ENCODE measurements at regions not wholly inside any gene's neighbourhood (a gene's known extent, or its start where the extent isn't known, plus 50 kb on each side); places are given as distances from the start of the nearest gene placed in this dataset.
"Not testable (repeated sequence)": the region's sequence is repeated elsewhere in the genome, so short reads cannot be mapped to it uniquely, and the experiment has no call there.

DNA sequence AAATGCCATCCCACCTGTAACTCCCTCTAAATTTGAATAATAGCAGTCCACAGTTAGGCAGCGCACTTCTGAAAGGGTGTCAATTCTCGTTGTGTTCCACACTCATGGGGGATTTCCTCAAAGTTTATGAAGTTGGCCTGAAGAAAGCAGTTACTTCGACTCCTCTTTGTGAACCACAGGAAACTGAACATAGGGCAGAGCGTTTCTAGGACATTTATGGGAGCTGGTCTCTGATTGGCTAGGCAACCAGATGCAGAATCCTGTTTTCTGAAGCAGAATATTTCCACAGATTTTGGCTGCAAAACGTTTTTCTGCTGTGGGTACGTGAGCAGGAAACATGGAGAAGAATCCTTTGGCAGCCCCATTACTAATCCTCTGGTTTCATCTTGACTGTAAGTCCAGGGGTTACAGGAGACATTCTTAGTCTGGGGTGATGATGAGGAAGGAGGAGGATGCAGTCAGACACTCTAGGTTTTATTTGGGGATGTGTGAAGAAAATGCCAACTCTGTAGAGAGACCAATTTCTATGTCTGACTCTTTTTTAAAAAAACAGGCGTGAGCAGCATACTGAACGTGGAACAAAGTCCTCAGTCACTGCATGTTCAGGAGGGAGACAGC, 431.5 kb upstream of the OR4E1 start:
- no peak for DNase-seq (ENCODE audit: low read depth)

DNA sequence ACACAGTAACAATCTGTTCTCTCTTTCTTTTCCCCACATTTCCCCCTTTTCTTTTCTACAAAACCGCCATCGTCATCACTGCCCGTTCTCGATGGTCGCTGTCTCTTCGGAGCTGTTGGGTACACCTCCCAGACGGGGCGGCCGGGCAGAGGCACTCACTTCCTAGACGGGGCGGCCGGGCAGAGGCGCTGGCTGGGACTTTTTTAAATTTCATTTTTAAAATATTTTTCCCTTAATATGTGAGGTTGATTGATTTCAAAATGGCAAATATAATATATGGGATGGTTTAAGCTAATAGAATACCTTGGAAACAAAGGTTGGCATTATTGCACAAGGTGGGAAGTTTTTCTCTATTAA, 427.1 kb upstream of the OR4E1 start:
- DNase-seq (ENCODE audit: low read depth): not testable (repeated sequence)

DNA sequence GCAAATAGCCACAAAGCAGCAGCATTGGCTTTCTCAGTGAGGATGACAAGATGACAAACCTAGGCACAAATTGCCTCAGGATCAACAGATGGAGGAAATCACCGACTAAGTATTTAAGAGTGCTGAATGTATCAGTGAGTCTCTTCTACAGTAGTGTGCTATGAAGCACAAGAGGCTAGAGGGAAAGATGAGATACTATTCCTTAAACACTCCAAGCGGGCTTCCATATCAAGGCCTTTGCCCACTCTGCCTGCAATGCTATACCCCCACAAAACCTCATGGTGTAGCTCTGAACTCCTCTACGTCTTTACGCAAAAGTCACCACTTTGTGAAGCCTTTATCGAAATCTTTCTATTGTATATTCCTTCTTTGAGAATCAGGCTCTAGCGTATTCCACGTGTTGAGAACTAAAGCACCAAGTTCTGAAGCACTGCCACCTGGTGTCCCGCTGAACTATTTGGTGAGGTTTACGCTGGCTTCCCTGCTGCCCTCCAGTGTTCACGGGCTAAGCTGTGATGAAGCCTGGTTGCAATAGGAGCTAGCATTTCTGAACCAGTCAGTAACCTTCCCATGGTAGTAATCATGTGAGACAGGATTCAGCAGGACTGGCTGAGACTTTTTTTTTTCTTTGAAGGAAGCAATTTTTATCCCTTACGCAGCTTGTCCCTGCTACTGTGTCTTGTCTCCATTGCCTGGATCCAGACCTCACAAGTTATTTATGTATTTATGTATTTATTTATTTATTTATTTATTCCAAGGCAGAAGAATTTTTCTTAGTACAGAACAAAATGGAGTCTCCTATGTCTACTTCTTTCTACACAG, 426.5 kb upstream of the OR4E1 start:
- peak; percentile 58 for DNase-seq (ENCODE audit: low read depth)

DNA sequence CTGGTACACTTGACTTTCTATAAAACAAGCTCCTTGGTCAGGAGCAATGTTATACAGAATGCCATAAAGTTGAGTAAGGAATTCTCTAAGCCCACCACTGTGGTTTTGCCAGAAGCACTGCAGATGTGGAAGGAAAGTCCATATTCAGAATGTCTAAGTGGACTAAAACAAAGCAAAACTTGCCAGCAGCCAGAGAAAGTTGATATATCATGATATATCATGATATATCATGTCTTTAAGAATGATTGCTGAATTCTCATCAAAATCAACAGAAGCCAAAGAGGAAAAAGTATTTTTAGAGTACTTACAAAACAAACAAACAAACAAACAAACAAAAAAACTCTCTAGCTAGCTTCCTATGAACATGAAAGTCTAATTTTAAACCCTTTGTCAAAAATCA, 424.8 kb upstream of the OR4E1 start:
- no peak for DNase-seq (ENCODE audit: low read depth)

DNA sequence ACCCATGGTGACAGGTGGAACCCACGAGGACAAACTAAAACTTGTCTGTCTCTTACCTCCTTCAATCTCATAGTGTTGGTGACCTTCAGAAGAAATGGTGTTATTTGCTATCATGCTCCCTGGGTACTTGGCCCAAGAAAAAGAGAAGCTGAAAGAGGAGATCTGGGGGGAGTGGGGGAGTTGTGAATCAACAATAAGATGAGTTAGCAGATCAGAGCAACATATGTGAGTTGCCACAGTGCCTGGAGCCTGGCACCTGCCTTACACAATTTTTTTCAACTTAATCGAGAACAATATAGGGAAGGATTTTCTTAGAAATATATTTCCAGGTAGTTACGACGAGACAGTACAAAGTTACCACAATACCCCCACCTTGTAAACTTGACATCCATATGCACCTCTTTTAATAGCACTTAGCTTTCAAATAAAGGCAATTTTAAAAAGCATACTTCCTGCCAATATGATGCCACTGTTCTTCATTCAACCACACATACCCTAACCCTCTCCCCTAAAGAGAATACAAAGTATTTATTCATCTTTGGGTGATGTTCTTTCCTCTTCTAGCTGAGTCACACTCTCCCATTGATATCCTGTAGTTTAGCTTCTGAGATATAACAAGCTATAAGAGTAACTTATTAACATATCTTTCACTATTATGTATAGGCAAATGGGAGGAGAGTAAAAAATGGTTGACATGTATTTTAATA, 424.1 kb upstream of the OR4E1 start:
- DNase-seq (ENCODE audit: low read depth): no peak

DNA sequence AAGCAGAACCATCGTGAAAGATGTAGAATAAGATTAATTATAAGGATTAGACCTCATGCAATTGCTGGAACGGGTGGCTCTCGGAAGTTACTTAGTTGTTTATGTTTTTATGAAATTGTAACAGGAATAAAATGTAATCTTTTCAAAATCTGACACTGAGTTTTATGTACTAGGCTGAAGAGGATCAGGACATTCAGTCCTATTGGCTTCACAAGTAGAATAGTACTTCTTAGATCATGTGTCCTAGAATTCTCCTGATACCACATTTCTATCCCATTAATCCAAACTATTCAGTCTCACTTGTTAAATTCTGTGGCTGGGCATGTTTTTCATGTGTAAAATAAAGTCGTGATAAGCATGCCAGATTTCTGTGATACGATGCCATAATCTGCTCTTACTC, 423.5 kb upstream of the OR4E1 start:
- DNase-seq (ENCODE audit: low read depth): no peak

DNA sequence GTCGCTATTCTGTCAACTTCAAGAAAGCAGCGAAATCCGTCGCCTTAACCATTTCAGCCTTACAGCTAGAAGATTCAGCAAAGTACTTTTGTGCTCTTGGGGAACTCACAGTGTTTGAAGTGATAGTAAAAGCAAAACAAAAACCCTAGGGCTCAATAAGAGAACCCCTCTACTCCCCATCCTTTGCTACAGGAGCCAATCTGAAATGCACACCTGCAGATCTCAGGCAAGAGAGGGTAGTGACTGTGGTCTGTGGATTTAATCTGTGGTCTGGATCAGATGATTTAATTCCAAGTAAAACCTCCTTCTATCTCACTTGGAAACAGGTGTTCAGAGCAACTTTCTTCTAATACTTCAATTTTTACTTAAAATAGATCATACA, 422.9 kb upstream of the OR4E1 start:
- DNase-seq (ENCODE audit: low read depth): no peak

DNA sequence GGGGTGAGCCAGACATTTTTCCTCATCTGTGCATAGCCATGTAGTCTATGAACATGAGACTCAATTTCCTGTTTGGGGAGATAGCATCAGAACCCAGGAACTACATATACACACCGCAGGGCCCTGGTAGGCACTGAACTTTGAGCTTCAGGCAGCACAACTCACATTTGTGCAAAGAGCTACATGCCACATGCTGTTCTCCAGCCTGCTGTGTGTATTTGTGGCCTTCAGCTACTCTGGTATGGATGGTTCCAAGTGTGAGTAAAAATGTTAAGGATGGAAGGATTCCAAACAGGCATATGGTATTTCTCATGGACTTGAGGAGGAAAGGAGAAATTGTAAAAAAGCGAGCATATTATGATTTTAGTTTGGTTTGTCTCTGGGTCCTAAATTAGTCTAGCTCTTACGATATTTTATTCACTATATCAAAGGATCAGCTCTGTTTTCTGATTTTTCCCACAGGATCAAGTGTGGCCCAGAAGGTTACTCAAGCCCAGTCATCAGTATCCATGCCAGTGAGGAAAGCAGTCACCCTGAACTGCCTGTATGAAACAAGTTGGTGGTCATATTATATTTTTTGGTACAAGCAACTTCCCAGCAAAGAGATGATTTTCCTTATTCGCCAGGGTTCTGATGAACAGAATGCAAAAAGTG, 422.4 kb upstream of the OR4E1 start:
- no peak for DNase-seq (ENCODE audit: low read depth)

DNA sequence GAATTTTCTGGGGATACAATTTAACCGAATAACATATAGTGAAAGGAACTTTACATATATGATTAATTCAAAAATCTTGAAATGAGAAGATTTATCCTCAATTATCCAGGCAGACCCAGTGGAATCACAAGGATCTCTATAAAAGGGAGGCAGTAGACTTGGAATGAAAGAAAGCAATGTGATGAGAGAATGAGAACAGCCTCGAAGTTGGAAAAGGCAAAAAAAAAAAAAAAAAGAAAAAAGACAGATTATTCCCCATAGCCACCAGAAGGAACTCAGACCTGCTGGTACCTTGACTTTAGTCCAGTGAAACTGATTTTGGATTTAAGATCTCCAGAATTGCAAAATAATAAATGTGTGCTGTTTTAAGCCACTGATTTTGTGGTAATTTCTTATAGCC, 416.3 kb upstream of the OR4E1 start:
- no peak for DNase-seq (ENCODE audit: low read depth)

DNA sequence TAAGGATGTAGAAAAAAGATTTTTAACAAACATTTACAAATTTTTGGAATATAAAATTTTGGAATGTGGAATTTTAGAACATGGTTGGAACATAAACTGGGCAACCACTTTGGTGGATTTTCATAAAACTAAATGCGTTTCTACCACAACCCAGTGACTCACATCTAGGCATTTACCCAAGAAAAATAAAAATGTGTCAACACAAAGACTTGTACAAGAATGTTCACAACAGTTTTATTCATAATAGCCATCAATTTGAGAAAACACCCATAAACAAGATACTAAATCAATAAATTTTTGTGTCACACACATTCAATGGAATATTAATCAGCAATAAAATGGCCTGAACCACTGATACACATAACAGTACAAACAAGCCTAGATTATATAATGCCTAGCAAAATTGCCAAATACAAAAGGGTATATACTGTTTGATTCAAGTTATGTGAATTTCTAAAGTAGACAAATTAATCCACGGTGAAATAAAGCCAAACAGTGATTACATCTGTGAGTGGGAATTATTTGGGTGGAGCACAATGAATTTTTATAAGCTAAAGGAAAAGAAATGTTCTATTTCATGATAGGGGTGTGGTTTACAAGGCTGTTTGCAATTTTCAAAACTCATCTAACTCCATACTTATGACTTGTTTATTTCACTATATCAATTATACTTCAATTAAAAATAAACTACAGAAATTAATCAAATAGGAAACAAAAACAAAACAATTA, 415.2 kb upstream of the OR4E1 start:
- peak; percentile 28 for DNase-seq (ENCODE audit: low read depth)

DNA sequence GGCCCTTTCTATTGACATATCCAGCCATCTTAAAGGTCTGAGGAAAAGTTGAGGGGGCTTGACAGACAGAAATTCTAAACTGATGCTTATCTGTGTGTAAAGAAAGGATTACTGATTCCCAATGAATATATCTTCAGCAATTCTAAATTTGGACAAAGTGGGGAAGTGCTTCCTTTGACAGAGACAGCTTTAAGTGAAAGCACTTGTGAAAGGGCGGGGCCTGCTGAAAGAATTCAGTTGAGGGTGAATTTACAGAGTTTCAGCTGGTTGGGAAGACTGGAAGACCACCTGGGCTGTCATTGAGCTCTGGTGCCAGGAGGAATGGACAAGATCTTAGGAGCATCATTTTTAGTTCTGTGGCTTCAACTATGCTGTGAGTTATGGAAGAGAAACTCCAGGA, 412.5 kb upstream of the OR4E1 start:
- no peak for DNase-seq (ENCODE audit: low read depth)

DNA sequence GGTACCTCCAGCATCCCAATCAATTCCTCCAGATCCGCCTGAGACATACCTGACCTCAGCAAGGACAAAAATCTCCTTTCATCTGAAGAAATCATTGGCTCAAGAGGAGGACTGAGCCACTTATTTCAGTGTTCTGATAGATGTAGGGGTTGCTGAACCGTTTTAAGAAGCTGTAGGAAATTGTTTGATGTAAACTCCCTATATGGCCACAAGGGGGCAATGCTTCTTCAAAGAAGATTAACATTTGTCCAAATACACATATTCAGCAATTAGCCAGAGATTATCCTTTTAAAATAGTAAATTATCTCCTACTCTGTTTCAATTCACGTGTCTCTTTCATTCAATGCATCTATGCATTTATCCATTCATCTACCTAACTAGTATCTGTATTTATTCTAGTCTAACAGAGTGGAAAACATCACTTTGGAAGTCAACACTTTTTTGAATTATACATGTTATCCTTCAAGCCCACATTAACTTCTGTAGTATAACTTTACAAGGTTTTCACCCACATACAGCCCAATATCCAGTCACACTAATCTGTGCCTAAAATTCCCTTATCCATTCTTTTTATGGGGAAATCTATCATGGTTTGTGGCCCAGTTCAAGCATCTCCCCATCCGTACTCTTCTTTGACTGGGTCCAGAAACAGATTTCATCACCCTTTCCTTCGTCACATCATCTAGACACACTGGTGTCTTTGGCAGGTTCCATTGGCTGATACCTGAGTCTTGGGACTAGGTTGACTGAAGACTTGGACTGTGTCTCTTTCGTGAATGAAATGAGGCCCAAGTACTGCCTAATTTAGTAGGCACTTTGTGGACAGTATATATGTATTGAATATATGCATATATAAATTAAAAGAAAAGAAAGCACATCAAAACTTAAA, 411.0 kb upstream of the OR4E1 start:
- DNase-seq (ENCODE audit: low read depth): peak; percentile 43

DNA sequence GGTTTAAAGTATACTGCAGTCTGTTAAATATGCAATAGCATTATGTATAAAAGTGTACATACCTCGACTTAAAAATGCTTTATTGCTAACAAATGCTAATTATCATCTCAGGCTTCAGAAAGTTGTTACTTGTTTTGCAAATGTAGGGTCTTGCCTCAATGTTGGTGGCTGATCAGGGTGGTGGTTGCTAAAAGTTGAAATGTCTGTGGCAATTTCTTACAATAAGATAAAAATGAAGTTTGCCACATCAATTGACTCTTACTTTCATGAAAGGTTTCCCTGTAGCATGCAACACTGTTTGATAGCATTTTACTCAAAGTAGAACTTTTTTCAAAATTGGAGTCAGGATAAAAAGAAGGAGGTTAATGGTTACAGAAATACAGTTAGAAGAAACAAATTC, 407.7 kb upstream of the OR4E1 start:
- no peak for DNase-seq (ENCODE audit: low read depth)

DNA sequence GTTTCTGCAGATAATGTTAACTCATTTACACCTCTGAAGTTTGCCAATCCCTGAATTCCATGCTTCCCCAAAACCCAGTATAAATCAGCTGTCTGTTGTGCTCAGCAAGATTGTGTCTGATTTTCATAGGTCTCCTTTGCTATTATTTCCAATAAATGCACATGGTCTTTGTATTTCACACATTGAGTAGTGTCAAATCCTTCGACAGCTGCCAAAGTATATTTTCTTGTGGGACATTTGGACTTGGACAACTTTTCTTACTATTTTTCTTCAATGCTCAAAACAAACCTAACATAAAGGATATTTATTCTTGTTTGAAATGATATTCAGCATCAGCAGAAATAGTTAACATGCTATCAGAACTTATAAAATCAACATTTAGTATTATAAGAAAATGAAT, 406.1 kb upstream of the OR4E1 start:
- DNase-seq (ENCODE audit: low read depth): no peak

DNA sequence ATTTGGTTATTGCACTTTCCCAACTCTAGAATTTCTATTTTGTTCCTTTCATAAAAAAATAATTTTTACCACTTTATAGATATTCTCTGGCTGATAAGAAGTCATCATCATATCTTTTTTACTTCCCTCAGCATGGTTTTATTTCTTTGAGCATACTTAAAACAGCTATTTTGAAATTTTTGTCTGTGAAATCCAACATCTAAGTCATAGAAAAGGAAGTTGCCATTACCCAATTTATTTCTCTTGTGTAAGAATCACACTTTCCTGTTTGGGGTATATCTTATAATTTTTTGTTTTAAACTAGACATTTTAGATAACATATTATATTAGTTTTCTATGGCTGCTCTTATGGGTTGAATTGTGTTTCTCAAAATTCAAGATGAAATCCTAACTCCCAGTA, 400.2 kb upstream of the OR4E1 start:
- no peak for DNase-seq (ENCODE audit: low read depth)

DNA sequence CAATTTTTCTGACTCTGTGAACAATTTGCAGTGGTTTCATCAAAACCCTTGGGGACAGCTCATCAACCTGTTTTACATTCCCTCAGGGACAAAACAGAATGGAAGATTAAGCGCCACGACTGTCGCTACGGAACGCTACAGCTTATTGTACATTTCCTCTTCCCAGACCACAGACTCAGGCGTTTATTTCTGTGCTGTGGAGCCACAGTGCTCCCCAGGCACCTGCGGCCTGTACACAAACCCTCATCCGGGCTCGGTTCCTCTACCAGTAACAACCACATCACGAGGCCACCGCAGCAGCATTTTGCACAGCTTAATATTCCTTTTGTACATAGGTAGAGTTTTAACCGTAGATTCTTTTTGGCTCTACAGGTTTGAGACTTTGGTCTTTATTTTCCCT, 397.4 kb upstream of the OR4E1 start:
- no peak for DNase-seq (ENCODE audit: low read depth)

DNA sequence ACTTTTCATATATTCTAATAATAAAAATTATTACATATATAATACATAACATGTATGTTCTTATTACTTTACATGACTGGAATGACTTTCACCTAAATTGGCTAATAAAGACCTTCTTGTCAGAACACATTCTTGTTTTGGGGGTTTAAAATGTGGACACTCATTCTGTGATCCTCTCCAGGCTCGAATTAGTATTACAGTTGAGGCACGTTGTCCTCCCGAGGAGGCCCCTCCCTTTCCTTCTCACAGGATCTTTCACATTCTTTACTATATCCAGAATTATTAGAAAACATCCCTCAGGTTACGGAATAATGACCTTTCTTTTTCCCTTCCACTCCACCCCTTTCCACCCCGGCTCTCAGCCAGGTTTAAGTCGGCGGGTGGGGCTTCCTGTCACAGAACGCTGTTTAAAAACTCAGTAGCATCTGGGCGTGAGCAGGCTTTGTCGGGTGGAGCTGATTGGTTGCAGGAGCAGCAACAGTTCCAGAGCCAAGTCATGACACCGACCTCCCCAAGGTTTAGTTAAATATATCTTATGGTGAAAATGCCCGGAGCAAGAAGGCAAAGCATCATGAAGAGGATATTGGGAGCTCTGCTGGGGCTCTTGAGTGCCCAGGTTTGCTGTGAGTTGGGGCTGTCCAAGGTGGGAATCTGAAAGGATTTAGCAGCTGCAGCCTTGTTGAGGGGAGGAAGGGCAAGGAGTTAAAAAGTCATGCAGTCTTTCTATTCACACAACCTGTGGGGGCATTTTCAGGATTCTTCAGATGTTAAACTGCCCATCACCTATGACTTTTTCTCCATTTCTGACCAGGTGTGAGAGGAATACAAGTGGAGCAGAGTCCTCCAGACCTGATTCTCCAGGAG, 396.7 kb upstream of the OR4E1 start:
- peak; percentile 3 for DNase-seq (ENCODE audit: low read depth)

DNA sequence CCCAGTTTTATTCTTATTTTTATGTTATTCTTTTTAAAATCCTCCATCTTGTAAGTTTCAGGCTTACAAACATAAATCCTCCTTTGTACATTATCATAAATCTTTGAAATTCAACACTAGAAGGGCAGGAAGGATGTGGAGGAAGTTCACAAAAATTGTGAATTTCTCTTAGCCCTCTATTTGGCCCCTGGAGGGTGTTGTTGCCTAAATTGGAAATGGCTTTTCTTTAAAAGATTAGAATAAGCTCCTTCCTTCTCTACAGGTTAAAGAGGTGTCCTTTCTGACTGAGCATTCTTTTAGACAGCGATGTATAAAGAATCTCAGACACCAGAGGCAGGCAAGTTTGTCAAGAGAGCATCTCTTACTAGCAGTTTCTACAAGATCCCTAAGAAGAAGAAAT, 391.7 kb upstream of the OR4E1 start:
- no peak for DNase-seq (ENCODE audit: low read depth)

DNA sequence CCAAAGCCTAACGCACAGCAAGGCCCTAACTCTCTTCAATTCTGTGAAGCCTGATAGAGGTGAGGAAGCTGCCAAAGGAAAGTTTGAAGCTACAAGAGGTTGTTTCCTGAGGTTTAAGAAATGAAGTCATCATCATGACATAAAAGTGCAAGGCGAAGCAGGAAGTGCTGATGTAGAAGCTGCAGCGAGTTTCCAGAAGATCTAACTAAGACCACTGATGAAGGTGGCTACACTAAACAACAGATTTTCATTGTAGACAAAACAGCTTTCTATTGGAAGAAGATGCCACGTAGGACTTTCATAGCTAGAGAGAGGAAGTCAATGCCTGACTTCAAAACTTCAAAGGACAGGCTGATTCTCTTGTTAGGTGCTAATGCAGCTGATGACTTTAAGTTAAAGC, 385.6 kb upstream of the OR4E1 start:
- no peak for DNase-seq (ENCODE audit: low read depth)

DNA sequence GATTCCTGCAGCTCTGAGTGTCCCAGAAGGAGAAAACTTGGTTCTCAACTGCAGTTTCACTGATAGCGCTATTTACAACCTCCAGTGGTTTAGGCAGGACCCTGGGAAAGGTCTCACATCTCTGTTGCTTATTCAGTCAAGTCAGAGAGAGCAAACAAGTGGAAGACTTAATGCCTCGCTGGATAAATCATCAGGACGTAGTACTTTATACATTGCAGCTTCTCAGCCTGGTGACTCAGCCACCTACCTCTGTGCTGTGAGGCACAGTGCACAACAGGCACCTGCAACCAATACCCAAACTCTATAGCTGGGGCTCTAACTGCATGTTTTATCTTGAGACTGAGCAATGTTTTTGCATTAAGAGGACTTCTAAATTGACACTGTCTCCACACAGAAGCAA, 379.2 kb upstream of the OR4E1 start:
- DNase-seq (ENCODE audit: low read depth): no peak
